Middle frontal gyrus (tissue), 1 donor: ENCODE measurements at regions not wholly inside any gene's neighbourhood (a gene's known extent, or its start where the extent isn't known, plus 50 kb on each side); places are given as distances from the start of the nearest gene placed in this dataset.

Source experiments
- DNase-seq: peaks from one replicate; pipeline ENCODE4 v3.0.0-alpha.2; 2015; ENCODE audit warnings: low spot score; ENCODE audit errors: extremely low spot score

DNA sequence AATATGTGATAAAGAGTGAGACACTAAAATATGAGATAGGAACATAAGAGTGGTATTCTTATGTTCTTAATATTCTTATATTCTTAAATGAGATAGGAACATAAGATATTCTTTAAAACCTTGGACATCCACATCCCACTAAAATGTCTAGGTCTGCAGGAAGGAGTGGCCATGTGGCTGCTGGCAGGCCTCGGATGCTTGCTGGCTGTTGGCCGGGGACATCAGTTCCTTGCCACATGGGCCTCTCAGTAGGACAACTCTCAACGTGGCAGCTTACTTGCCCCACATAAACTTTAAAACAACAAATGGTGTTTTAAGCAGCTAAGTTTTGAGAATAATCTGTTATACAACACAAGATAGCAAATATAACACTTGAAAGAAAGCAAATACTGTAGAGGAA, 240.1 kb downstream of the CASP12 start:
- no peak for DNase-seq

GRCh38 chr11:104657083-104657482, 241.2 kb downstream of the CASP12 start:
- no peak for DNase-seq

- DNase-seq: no peak
These were observed 243.2 kb downstream of the CASP12 start for GRCh38 chr11:104655066-104655465.

DNA sequence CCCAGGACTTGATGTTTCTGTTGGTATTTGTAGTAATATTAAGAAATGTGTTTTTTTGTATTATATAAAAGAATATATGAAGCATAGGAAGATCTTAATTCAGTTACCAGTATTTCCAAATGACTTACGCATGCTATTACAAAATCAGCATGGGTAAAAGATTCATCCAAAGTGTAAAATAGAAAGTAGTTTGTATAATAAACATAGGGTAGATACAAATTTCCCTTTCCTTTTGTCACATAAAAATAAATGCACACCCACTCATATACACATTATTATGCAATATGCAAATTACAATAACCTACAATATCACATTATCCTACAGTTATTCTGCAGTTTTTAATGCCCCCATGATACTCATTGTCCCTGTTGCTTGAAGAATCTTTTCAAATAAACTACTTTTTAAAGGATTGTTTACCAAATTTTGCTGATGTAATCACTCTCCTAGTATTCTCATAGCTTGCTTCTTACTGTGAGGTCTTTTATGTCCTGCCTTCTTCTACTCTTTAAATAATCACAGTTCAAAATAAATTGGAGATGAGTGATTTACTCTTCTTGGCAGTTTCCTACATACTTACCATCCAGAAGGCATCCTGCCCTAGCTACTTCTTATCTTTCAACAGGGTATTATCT, 244.0 kb downstream of the CASP12 start:
- no peak for DNase-seq

GRCh38 chr11:104653407-104653806, 244.9 kb downstream of the CASP12 start:
- no peak for DNase-seq

GRCh38 chr11:104652996-104653395, 245.3 kb downstream of the CASP12 start:
- no peak for DNase-seq

- DNase-seq: no peak
These were observed 248.0 kb downstream of the CASP12 start for GRCh38 chr11:104650234-104650633.

DNA sequence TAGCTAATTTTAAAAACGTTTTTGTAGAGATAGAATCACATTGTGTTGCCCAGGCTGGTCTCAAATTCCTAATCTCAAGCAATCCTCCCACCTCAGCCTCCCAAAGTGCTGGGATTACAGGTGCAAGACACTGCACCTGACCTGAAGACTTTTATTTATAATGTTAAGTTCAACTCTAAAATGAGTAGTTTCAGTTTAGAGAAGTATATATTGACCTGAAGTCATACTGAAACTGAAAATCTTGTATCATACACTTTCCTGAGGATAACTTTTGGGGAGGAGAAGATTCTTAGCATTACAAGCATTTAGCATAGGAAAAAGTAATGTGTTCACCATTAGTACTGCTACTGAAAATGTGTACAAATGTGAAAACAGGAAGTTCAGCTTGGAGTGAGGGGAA, 249.3 kb downstream of the CASP12 start:
- no peak for DNase-seq

DNA sequence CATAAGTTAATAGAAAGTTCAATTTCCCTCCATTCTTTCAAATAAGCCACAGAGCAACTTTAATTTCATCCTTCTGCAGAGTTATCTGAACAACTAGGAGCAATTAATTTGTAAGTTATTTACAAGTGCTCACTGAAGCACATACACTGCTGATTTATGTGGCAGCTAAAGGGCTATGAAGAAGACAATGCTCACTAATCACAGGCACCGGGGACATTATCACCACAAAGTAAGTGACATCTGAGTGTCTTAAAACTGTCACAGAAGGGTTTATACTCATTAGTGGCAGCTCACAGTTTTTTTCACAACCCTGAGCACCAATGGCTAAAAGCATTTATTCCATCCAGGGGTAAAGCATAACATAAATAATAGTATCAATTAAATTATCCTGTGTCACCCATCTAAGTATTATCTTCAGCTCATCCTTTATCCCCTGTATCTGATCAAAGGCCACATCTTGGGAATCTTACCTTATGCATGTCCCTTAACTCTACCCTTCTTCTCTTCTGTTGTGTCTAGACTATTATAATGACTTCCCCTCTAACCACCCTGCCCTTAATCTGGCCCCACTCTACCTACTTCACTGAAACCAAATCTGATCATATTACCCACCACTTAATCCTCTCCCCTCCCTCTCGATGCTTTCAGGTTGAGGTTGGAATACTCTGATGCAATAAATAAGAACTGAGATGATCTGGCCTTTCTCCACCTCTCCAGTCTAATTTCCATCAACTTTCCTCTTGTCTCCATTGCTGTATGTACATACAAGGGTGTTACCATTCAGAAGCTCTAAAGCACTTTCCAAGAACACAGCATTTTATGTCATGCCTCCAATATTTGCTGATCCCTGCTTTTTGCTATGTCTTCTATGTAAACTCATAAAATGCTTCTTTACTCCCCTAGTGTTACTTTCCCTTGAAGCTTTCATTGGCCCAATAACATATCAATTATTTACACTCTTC, 252.7 kb downstream of the CASP12 start:
- DNase-seq: no peak

DNA sequence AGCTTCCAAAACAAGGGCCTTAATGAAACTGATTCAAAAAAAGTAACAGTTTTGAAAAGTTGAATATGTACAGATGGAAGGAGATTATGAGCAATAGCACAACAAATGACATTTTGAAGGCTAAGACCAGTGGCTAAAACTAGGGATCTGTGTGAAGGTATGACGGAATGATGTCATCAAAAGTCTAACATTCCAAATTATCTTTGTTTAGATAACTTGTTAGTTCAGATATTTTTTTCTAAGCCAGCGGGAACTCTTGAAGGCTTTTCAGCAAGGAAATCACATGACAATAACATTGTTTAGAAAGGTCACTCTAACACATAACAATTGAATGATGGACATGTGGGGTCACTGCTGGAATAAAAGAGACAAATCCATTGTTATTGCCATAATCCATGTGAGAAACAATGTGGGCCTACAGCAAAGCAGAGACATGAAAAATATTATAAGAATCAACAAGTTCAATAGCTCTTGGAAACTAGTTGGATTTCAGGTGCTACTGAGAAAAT, 260.5 kb downstream of the CASP12 start:
- DNase-seq: no peak

DNA sequence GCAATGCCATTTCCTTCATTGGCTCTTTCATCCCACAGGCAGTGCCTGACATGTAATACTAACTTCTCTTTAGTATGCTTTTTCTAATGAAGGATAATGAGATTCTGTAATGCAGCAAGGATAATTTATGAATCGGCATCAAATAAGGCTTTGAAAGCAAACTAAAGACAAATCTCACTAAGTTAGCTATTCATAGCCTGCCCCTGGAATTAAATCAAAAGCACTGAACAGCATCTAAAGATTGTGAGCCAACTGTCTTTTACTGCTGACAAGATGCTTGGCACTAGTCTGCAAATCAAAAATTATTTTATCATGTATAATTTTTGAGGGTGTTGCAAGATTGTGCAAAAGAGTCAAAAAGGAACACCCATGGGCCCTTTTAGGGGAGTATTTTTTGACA, 265.0 kb downstream of the CASP12 start:
- no peak for DNase-seq

DNA sequence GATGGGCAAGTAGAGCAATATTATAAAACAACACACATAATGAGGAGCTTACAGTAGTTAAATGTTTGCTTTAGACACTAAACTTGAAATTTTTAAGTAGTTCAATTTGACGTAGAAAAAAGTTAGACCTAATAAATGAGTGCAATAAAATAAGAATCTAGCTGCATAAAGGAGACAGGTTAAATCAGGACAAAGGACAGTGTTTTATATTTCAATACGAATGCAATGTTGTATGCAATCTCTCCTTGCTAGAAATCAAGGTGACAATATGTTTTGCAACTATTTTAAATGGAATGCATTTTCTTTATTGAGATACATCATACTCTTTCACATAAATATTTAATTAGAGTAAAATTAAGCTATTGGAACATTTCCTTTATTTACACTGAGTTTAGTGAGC, 267.9 kb downstream of the CASP12 start:
- no peak for DNase-seq

DNA sequence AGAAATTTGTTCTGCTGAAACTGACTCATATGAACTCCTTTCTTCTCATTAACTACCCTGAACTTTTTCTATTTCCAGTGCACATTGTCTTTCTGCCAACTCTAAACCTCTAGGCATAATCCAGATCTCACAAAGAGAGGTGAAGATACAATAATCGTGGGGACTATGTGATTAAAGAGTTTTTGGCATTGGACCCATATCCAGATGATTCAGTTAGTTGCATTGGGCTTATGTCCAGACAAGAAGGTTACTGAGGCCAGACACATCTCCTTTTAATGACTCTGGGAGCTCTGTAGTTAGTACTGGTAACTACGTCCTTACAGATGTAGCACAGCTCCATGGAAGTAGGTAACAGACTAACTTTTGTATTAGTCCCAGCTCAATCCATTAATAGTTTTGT, 273.0 kb downstream of the CASP12 start:
- no peak for DNase-seq

DNA sequence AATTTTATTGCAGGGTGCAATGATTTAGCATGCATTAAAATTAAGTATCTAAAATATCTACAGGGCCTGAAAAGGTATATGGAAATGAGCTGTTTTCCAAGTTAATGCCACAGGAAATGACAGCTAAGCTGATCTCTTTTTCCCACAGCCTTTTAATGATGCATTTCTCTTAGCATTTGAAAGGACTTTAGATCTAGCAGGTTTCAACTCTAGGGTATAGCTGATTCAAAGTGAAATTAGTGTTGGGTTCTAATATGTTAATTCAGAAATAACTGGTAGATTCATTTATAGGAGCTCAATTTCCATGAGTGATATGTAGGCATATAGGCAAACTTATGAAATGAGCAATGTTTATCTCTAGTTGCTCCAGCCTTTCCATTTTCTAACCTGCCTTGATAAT, 274.2 kb downstream of the CASP12 start:
- no peak for DNase-seq

DNA sequence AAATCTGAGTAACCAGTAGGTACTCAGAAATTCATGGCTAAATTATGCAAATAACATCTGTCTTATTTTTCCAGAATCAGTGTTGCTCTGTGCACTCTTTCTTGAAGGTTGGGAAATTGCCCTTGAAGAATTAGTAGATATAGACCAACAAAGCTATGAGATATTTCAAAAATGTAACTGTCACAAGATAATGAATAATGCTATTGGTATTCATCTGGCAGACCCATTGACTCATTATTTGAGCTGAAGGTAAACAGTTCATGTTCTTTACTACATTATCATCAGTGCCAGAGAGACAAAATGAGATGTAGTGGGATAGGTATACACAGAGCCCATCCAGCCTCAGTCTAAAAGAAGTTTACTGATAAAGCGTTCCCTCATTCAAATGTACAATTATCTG, 274.7 kb downstream of the CASP12 start:
- DNase-seq: no peak

GRCh38 chr11:104620991-104621390, 277.3 kb downstream of the CASP12 start:
- DNase-seq: no peak

DNA sequence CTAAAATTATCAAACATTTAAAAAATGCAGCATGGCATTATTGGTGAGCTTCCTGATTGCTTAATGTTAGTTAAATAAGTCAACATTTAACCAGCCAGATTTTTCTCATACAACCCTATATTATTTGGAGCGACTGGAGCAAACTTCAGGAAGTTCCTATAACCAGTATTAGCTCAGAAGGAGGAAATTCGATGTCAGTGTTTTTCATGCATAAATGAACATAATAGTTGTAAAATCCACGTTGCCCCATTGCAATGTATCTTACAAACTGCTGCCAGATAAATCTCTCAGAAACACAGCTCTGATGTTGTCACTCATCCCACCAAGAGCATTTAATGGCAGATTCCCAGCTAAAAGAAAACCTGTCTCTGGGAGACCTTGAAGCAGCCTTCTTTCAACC, 278.5 kb downstream of the CASP12 start:
- no peak for DNase-seq

- no peak for DNase-seq
These were observed 279.3 kb downstream of the CASP12 start for GRCh38 chr11:104618954-104619353.

DNA sequence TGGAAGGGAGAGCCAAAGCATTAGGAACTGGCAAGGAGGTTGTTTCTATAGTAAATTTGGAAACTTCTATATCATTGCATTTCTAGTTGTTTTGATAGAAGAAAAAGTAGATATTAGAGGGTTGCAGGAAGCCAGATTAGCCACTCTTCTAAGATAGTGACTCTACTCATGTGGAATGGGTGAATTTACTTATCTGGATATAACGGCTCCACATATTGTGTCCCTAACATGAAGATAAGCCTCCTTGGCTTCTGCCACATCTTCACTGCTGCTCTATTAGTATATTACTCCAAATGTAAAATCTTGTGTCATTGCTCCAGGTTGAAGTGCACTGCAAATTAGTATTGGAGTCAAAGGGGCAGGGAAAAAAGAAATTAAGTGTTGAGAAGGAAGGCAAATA, 283.3 kb downstream of the CASP12 start:
- DNase-seq: no peak

DNA sequence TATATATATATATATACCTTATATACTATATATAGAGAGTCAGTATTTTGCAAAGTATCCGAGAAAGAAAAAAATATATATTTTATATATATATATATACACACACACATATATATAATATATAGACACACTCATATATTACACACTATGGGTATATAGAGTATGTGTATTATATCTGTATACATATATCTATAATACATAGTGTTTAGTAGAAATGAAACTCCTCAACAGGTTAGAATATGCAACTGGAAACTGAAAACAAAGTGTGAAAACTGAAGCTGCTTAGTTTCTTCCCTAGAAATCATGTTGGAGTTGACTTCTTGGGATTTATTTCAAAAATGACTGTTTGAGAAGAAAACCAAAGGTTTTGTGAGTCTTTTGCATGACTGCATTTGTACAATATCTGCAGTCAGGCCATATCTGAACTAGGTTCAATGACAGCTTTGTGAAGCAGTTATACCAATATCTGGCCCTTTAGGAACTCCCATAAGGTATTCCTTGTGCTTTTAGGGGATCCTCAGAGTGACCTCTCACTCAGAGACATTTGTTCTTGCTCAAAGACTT, 284.1 kb downstream of the CASP12 start:
- DNase-seq: no peak

DNA sequence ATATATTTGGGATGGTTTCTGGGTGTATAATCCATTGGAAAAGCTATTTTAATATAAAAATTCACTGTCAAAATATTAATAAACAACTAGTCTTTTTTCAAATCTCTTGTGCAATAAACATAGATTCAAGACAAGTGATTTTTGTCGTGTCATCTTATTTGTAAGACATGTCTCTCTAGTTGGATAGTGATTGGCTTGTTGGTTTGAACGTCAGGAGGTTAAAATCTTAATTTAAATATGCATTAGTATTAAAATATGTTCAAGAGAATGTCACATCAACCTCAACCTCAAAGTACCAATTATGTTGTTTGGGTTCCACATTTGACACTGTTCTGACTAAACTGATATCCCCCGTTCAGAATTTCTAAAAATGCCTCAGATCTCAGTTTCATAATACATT, 287.6 kb downstream of the CASP12 start:
- no peak for DNase-seq
